Mesenchymal stem cell (in vitro differentiated cells and primary cell): ENCODE measurements at regions not wholly inside any gene's neighbourhood (a gene's known extent, or its start where the extent isn't known, plus 50 kb on each side); places are given as distances from the start of the nearest gene placed in this dataset.

Source experiments
- DNase-seq: peaks from one replicate; pipeline ENCODE4 v3.0.0-alpha.2; 2013
- H2AFZ ChIP-seq: one replicate; pipeline ENCODE4 v1.6.1; 2013; ENCODE audit warnings: low read depth, mild to moderate bottlenecking, control low read depth, inconsistent platforms, low read length, moderate library complexity
- H2AK5ac ChIP-seq: 2 replicates; pipeline ENCODE4 v1.6.1; 2013; ENCODE audit warnings: low read length, moderate library complexity, mild to moderate bottlenecking, inconsistent platforms; ENCODE audit not compliant: severe bottlenecking
- H2BK120ac ChIP-seq: one replicate; pipeline ENCODE4 v1.6.1; 2013; ENCODE audit warnings: low read depth, mild to moderate bottlenecking, inconsistent platforms, low read length, moderate library complexity
- H2BK12ac ChIP-seq, 2 experiments: one replicate each; pipeline ENCODE4 v1.6.1; 2013; ENCODE audit warnings: inconsistent platforms in 2 of 2, low read length in 2 of 2, mild to moderate bottlenecking in 2 of 2, moderate library complexity in 2 of 2, control low read depth in 1 of 2
- H2BK15ac ChIP-seq: one replicate; pipeline ENCODE4 v1.6.1; 2013; ENCODE audit warnings: mild to moderate bottlenecking, low read depth, inconsistent platforms; ENCODE audit not compliant: poor library complexity, severe bottlenecking
- H2BK5ac ChIP-seq: 2 replicates; pipeline ENCODE4 v1.6.1; 2013; ENCODE audit warnings: low read depth, mild to moderate bottlenecking, low read length, control low read depth, inconsistent platforms; ENCODE audit not compliant: poor library complexity, severe bottlenecking
- H3K14ac ChIP-seq, 2 experiments: one replicate each; pipeline ENCODE4 v1.6.1; 2013; ENCODE audit warnings: inconsistent platforms in 2 of 2, low read length in 2 of 2, control low read depth in 1 of 2, mild to moderate bottlenecking in 1 of 2, moderate library complexity in 1 of 2
- H3K18ac ChIP-seq, 2 experiments: one replicate each; pipeline ENCODE4 v1.6.1; 2013; ENCODE audit warnings: inconsistent platforms in 2 of 2, low read length in 2 of 2, control low read depth in 1 of 2, low read depth in 1 of 2, mild to moderate bottlenecking in 1 of 2
- H3K23ac ChIP-seq, 2 experiments: one replicate each; pipeline ENCODE4 v1.6.1; 2013; ENCODE audit warnings: inconsistent platforms in 2 of 2, low read length in 2 of 2, mild to moderate bottlenecking in 2 of 2, moderate library complexity in 2 of 2, control low read depth in 1 of 2
- H3K27ac ChIP-seq: 2 replicates; pipeline ENCODE4 v1.5.1; 2013; ENCODE audit warnings: mild to moderate bottlenecking, moderate library complexity, low read length, control low read depth, inconsistent platforms; ENCODE audit not compliant: poor library complexity, severe bottlenecking
- H3K27me3 ChIP-seq, 2 experiments: 2 replicates each; pipeline versions ENCODE4 v1.6.1 to v1.7.0; 2013; ENCODE audit warnings: low read length in 2 of 2, mild to moderate bottlenecking in 2 of 2, moderate library complexity in 2 of 2, control low read depth in 1 of 2, inconsistent platforms in 1 of 2; ENCODE audit not compliant: control insufficient read depth in 1 of 2, insufficient read depth in 1 of 2
- H3K36me3 ChIP-seq, 2 experiments: 2 replicates each; pipeline versions ENCODE4 v1.6.1 to v1.7.0; 2013; ENCODE audit warnings: low read length in 2 of 2, control low read depth in 1 of 2, inconsistent platforms in 1 of 2, low read depth in 1 of 2, mild to moderate bottlenecking in 1 of 2; ENCODE audit not compliant: insufficient read depth in 2 of 2, control insufficient read depth in 1 of 2
- H3K4ac ChIP-seq, 2 experiments: one replicate each; pipeline ENCODE4 v1.6.1; 2013; ENCODE audit warnings: inconsistent platforms in 2 of 2, low read length in 2 of 2, mild to moderate bottlenecking in 2 of 2, moderate library complexity in 2 of 2, control low read depth in 1 of 2, low read depth in 1 of 2
- H3K4me1 ChIP-seq: 2 replicates; pipeline ENCODE4 v1.6.1; 2013; ENCODE audit warnings: low read depth, low read length, control low read depth; ENCODE audit not compliant: control insufficient read depth, insufficient read depth
- H3K4me2 ChIP-seq: 2 replicates; pipeline ENCODE4 v1.6.1; 2013; ENCODE audit warnings: low read length, mild to moderate bottlenecking, inconsistent platforms; ENCODE audit not compliant: poor library complexity, severe bottlenecking
- H3K4me3 ChIP-seq, 2 experiments: 2 replicates each; pipeline versions ENCODE4 v1.5.1 to v1.7.0; 2013; ENCODE audit warnings: low read length in 2 of 2, mild to moderate bottlenecking in 2 of 2, control low read depth in 1 of 2, low read depth in 1 of 2; ENCODE audit not compliant: insufficient read depth in 1 of 2
- H3K79me1 ChIP-seq: replicated peaks from 2 replicates; pipeline ENCODE4 v1.6.1; 2013; ENCODE audit warnings: mild to moderate bottlenecking, control low read depth, low read length, inconsistent platforms; ENCODE audit not compliant: poor library complexity, severe bottlenecking
- H3K9ac ChIP-seq: 2 replicates; pipeline ENCODE4 v1.7.0; 2013; ENCODE audit warnings: mild to moderate bottlenecking, low read length, moderate library complexity
- H3K9me3 ChIP-seq: 2 replicates; pipeline ENCODE4 v1.7.0; 2013; ENCODE audit warnings: mild to moderate bottlenecking, low read length; ENCODE audit not compliant: control insufficient read depth
- H4K8ac ChIP-seq: one replicate; pipeline ENCODE4 v1.6.1; 2013; ENCODE audit warnings: inconsistent platforms, mild to moderate bottlenecking, low read length, moderate library complexity
- H4K91ac ChIP-seq: one replicate; pipeline ENCODE4 v1.6.1; 2013; ENCODE audit warnings: mild to moderate bottlenecking, low read length, inconsistent platforms
- WGBS: methylation state at CpG from one replicate; pipeline ENCODE4 v1.1.7; 2013; ENCODE audit warnings: mixed read lengths; 5-methylcytosine and 5-hydroxymethylcytosine counted together

- Histone ChIP-seq H3K14ac (no peak overlapping the region), H2AFZ (no peak overlapping the region), H3K27me3 (no peaks in the 10 kb centered on the region), H2AK5ac (no peak overlapping the region), H3K79me1 (no peaks in the 10 kb centered on the region), H3K23ac (no peak overlapping the region), H3K4me3 (no peak overlapping the region), H4K8ac (no peak overlapping the region), H3K9ac (no peak overlapping the region), H3K18ac (no peak overlapping the region), H2BK120ac (no peak overlapping the region), H3K4me2 (no peak overlapping the region), H3K27ac (no peak overlapping the region), H2BK5ac (no peak overlapping the region), H3K9me3 (no peaks in the 10 kb centered on the region), H2BK12ac (no peak overlapping the region), H3K36me3 (no peaks in the 10 kb centered on the region), H3K4me1 (peaks cover 2% of the 10 kb centered on the region), H4K91ac (no peak overlapping the region), H3K4ac (no peak overlapping the region), H2BK15ac (no peak overlapping the region)
- 72% methylated on average over 4 of the region's 4 CpGs for WGBS
- no peak for DNase-seq
Measured at GRCh38 chr6:74928203-74928602, 277.6 kb downstream of the COL12A1 start.

- Histone ChIP-seq H3K4me3 (no peak overlapping the region), H4K91ac (no peak overlapping the region), H2BK120ac (no peak overlapping the region), H3K4me1 (no peaks in the 10 kb centered on the region), H3K4ac (no peak overlapping the region), H3K27me3 (no peaks in the 10 kb centered on the region), H2BK15ac (no peak overlapping the region), H2BK5ac (no peak overlapping the region), H3K4me2 (no peak overlapping the region), H3K79me1 (no peaks in the 10 kb centered on the region), H3K36me3 (no peaks in the 10 kb centered on the region), H3K27ac (no peak overlapping the region), H3K23ac (no peak overlapping the region), H3K18ac (no peak overlapping the region), H2AFZ (no peak overlapping the region), H3K14ac (no peak overlapping the region), H3K9me3 (no peaks in the 10 kb centered on the region), H2AK5ac (no peak overlapping the region), H4K8ac (no peak overlapping the region), H3K9ac (no peak overlapping the region), H2BK12ac (no peak overlapping the region)
- no peak for DNase-seq
- 100% methylated on average over 2 of the region's 3 CpGs for WGBS
Measured at GRCh38 chr6:74927299-74927698, 278.6 kb downstream of the COL12A1 start.

DNA sequence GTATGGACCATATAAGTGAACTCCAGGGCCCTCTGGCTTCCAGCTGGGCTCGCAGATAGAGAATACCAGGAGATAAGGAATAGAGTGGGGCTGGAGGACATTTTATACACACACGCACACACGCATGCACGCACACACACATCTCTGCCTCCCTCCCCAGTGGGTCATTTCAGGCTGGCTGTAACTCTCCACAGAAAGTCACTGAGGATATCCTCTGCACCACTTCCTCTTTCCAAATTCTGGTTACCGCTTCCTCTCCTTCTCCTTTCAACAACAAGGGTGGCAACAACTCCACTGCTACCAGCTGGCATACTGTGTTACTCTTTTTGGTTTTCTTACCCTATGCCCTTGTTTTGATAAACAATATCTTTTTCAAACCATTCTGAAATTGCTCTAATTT lies 280.2 kb downstream of the COL12A1 start:
- Histone ChIP-seq H2BK12ac (no peak overlapping the region), H3K4me2 (no peak overlapping the region), H3K14ac (no peak overlapping the region), H3K9ac (no peak overlapping the region), H3K23ac (no peak overlapping the region), H3K9me3 (no peaks in the 10 kb centered on the region), H2BK120ac (no peak overlapping the region), H3K4me1 (no peaks in the 10 kb centered on the region), H2BK15ac (no peak overlapping the region), H3K18ac (no peak overlapping the region), H4K8ac (peak overlapping the region; percentile 54), H3K4ac (no peak overlapping the region), H3K79me1 (no peaks in the 10 kb centered on the region), H3K27ac (no peak overlapping the region), H2BK5ac (no peak overlapping the region), H3K4me3 (no peak overlapping the region), H2AK5ac (no peak overlapping the region), H3K36me3 (no peaks in the 10 kb centered on the region), H4K91ac (peak overlapping the region; percentile 39), H3K27me3 (no peaks in the 10 kb centered on the region), H2AFZ (peak overlapping the region; percentile 29)
- 93% methylated on average over 5 of the region's 5 CpGs for WGBS
- no peak for DNase-seq

GRCh38 chr6:74914888-74915287 lies 291.0 kb downstream of the COL12A1 start:
- no peaks in the 10 kb centered on the region for H3K36me3 ChIP-seq
- WGBS = 77% methylated on average over 2 of the region's 3 CpGs
- no peak overlapping the region for H2BK5ac ChIP-seq
- no peaks in the 10 kb centered on the region for H3K27me3 ChIP-seq
- H3K18ac ChIP-seq = no peak overlapping the region
- no peak overlapping the region for H3K27ac ChIP-seq
- H4K8ac ChIP-seq = no peak overlapping the region
- H3K4me1 ChIP-seq = no peaks in the 10 kb centered on the region
- no peak overlapping the region for H2BK120ac ChIP-seq
- no peak overlapping the region for H3K14ac ChIP-seq
- no peak overlapping the region for H3K4me2 ChIP-seq
- no peaks in the 10 kb centered on the region for H3K79me1 ChIP-seq
- H3K23ac ChIP-seq = no peak overlapping the region
- no peak overlapping the region for H3K9ac ChIP-seq
- no peak overlapping the region for H4K91ac ChIP-seq
- no peak overlapping the region for H2BK12ac ChIP-seq
- no peak overlapping the region for H2AK5ac ChIP-seq
- H3K4me3 ChIP-seq = no peak overlapping the region
- H2BK15ac ChIP-seq = no peak overlapping the region
- no peaks in the 10 kb centered on the region for H3K9me3 ChIP-seq
- no peak overlapping the region for H3K4ac ChIP-seq
- DNase-seq = no peak
- no peak overlapping the region for H2AFZ ChIP-seq
